HFFc6 (cell line): ENCODE measurements at regions not wholly inside any gene's neighbourhood (a gene's known extent, or its start where the extent isn't known, plus 50 kb on each side); places are given as distances from the start of the nearest gene placed in this dataset.

Experiments used
- DNase-seq: peaks from one replicate; pipeline ENCODE4 v3.0.0-alpha.2; 2018
- H3K27ac Mint-ChIP-seq: 2 replicates; pipeline ENCODE4 v1.8.0; 2020; ENCODE audit warnings: mild to moderate bottlenecking, mixed read lengths
- H3K27me3 Mint-ChIP-seq: 2 replicates; pipeline ENCODE4 v1.8.0; 2021; ENCODE audit warnings: mild to moderate bottlenecking, moderate library complexity, mixed read lengths; ENCODE audit not compliant: insufficient read depth
- H3K36me3 Mint-ChIP-seq: 2 replicates; pipeline ENCODE4 v1.8.0; 2021; ENCODE audit warnings: low read depth, mixed read lengths
- H3K4me1 Mint-ChIP-seq: 2 replicates; pipeline ENCODE4 v1.8.0; 2020; ENCODE audit warnings: low read depth, mixed read lengths
- H3K4me3 Mint-ChIP-seq: 2 replicates; pipeline ENCODE4 v1.8.0; 2020; ENCODE audit warnings: mild to moderate bottlenecking, moderate library complexity, mixed read lengths
- H3K9me3 Mint-ChIP-seq: 2 replicates; pipeline ENCODE4 v1.8.0; 2020; ENCODE audit warnings: mild to moderate bottlenecking, mixed read lengths
- TF ChIP-seq, protein P1 (sequence below): fragments of 200-600 bp; sonication (generic); IDR thresholded peaks from 2 replicates; pipeline ENCODE4 v1.5.0; 2021; ENCODE audit warnings: antibody characterized with exemption, mild to moderate bottlenecking

DNA sequence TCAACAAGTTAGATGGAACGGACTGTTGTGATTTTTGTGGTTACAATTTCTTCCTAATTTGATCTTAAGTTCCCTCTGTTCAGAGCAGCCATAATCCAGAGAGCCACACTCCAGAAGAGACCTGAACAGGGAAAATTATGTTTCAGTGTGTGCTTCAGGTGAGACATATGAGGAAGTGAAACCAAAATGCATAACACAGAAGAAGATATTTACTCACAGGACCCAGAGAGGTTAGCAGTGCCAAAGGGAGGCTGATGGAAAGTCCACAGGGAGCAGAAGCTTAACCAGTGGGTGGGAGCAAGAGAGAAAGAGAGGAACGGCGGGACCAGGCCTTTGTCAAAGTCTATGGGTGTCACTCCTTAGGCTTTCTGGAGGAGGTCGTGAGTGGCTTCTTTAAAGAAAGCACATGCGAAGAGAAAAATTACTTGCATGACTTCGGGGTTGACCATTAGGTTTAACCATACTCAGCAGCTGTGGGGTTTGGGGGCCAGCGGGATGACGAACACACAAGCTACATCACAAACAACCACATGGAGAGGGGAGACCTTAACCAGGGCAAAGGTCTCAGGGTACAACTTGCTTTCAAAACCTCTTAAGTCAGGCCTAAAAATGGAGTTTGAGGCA, 141.4 kb downstream of the MED10 start:
- no peak for DNase-seq
- Mint-ChIP-seq H3K27me3 (no peaks in the 10 kb centered on the region; the same call in 1 of the 2 replicates), H3K27ac (no peak overlapping the region), H3K9me3 (peaks cover 47% of the 10 kb centered on the region), H3K36me3 (no peaks in the 10 kb centered on the region), H3K4me3 (no peak overlapping the region), H3K4me1 (no peaks in the 10 kb centered on the region)
- TF ChIP-seq, protein P1, sequence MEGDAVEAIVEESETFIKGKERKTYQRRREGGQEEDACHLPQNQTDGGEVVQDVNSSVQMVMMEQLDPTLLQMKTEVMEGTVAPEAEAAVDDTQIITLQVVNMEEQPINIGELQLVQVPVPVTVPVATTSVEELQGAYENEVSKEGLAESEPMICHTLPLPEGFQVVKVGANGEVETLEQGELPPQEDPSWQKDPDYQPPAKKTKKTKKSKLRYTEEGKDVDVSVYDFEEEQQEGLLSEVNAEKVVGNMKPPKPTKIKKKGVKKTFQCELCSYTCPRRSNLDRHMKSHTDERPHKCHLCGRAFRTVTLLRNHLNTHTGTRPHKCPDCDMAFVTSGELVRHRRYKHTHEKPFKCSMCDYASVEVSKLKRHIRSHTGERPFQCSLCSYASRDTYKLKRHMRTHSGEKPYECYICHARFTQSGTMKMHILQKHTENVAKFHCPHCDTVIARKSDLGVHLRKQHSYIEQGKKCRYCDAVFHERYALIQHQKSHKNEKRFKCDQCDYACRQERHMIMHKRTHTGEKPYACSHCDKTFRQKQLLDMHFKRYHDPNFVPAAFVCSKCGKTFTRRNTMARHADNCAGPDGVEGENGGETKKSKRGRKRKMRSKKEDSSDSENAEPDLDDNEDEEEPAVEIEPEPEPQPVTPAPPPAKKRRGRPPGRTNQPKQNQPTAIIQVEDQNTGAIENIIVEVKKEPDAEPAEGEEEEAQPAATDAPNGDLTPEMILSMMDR = no peak

DNA sequence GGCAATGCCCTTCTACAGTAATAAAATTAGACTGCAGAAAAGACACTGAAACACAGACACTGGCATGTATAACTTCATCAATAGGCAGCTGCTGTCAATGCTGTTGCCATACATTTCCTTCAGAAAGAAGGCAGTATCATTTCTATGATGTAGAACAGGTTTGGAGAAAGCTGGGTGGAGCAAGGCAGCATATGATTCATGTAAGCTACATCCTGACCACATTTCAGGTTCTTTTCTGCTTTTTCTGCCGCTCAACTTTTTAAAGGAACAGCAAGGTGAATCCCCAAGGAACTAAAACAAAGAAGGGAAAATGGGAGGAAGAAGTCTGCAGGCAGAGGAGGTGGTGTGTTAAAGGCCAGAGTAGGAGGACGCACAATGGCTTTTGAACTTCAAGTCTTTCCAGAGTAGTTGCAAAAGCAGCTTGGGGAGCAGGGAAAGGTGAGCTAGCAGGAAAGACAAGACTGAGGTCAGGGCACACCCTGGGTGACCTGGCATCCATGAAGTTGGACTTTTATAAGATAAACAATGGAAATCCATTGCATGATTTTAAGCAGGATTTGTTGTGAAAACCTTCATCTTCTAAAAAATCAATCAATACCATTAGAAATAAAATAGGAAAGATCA, 142.1 kb downstream of the MED10 start:
- TF ChIP-seq, protein P1 = no peak
- Mint-ChIP-seq H3K4me1 (no peaks in the 10 kb centered on the region), H3K9me3 (peaks cover 47% of the 10 kb centered on the region), H3K4me3 (no peak overlapping the region), H3K36me3 (no peaks in the 10 kb centered on the region), H3K27me3 (no peaks in the 10 kb centered on the region; the same call in 1 of the 2 replicates), H3K27ac (no peak overlapping the region)
- DNase-seq = no peak

DNA sequence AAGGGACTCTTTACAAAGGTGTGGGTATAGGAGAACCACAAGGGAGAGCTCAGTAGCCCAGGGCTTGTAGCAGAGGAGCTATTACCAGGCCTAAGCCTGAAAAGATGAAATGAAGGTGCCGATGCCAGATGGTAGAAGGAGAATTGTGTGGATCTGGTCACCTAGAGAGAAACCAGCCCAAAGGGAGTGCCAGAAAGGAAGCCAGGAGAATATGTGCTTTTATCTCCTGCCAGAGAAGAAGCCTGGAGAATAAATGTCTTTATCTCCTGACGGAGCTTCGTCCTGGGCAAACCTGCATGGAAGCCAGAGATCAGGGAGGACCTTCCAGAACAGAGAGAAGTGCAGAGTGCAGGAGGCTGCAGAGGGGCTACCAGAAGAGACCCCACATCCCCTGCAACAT, 142.6 kb downstream of the MED10 start:
- Mint-ChIP-seq H3K9me3 (peaks cover 47% of the 10 kb centered on the region), H3K4me3 (no peak overlapping the region), H3K27me3 (no peaks in the 10 kb centered on the region; the same call in 1 of the 2 replicates), H3K4me1 (no peaks in the 10 kb centered on the region), H3K36me3 (no peaks in the 10 kb centered on the region), H3K27ac (no peak overlapping the region)
- DNase-seq = no peak
- TF ChIP-seq, protein P1 = no peak

DNA sequence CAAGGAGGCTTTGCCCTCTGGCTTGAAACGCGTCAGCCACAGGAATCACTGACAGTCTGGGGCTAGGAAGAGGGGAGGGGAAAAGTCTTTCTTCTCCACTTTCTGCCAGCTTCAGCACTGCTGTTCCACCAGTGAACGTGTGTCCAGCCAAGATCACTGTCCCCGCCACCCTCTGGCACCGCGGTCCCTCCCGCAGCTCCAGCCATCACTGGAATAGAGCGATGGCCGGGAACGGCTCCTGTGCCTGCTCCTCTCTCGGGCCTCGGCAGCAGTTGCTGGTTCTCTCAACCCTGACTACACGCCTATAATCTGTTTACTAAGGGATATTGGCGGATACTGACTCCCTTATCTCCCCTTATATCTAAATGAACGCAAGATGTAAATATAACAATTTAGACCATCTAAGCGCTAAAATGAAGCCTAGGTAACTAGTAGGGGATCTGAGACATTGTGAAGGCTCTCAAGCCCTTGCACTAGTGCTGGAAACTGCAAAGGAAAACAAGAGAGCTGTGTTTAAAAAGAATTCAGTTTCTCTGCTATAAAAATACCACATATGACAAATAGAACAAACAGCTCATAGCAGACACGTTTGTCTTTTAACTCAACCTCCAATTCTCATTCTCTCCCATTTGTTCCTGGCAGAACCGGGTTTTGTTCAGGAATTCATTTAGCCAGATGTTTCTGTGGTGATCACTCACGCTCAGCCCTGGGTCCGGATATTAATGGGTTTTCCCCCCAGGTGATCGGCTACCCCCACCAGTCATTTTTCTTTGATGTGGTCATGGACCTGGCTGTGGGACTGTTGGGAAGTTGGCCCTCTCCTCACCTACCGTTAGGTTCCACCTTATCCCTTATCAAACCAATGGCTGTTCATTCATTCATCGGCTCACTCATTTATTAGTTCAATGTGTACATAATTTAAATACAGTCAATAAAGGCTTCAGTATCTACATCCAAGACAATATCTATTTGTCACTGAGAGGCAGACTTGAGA, 149.8 kb downstream of the MED10 start:
- Mint-ChIP-seq H3K4me3 (no peak overlapping the region), H3K27me3 (peaks cover 2% of the 10 kb centered on the region; the same call in 1 of the 2 replicates)

DNA sequence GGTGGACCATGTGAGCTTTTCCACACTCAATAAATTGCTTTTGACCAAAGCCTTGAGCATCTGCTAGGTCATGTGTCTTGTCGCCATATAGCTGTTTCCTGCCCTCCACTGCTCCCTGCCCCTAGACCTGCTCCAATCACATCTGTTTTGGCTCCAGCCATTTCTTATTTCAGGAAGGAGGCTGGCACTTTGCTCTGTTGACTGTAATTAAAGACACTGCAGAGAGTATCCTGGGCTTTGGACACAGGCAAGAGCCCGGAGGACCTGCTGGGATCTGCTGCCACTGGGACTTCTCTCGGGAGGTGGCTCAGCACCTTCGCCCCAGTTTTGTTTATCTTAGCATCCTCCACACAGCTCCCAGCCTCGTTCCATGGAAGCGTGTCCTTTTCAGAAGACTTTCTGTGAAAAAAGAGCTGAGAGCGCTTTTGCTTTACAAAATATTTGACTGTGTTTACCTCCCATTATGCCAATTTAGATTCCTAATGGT, 153.2 kb downstream of the MED10 start:
- Mint-ChIP-seq H3K36me3 (no peaks in the 10 kb centered on the region), H3K9me3 (peaks cover 33% of the 10 kb centered on the region), H3K4me1 (no peaks in the 10 kb centered on the region), H3K4me3 (no peak overlapping the region), H3K27ac (no peak overlapping the region), H3K27me3 (peaks cover 2% of the 10 kb centered on the region; the same call in 1 of the 2 replicates)
- no peak for DNase-seq
- TF ChIP-seq, protein P1 = no peak

More for the DNA sequence above, 149.8 kb downstream of the MED10 start:
- Mint-ChIP-seq H3K36me3 (no peaks in the 10 kb centered on the region), H3K4me1 (no peaks in the 10 kb centered on the region), H3K9me3 (peaks cover 20% of the 10 kb centered on the region), H3K27ac (no peak overlapping the region)
- TF ChIP-seq, protein P1 = no peak
- DNase-seq = no peak
